Activated CD4-positive, alpha-beta T cell treated with anti-CD3 and anti-CD28 coated beads, Interleukin-2, Interleukin-6, amounts not matched to agents 100 ng/mL and 50 ng/mL, durations not matched to agents 16 hours and 8 hours (primary cell): ENCODE measurements at regions not wholly inside any gene's neighbourhood (a gene's known extent, or its start where the extent isn't known, plus 50 kb on each side); places are given as distances from the start of the nearest gene placed in this dataset.
"Not testable (repeated sequence)": the region's sequence is repeated elsewhere in the genome, so short reads cannot be mapped to it uniquely, and the experiment has no call there.

Experiments used
- DNase-seq: peaks from one replicate; pipeline ENCODE4 v3.0.0-alpha.2; 2020

DNA sequence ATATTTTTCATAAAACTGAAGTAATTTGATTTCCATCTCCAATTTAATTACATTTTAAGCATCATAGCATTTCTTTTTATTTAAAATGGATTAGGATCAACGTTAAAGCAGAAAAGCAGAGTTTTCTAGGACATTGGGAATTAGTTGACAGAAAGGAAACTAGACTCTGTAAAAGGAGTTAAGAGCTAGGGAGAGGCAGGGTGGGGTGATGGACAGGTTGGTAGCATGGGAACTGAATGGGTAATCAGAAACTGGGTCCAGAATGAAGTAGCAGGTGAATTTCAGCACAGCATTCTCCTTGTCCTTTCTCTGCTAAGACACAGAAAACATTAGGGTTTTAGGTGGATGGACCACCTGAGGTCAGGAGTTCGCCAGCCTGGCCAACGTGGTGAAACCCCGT, 97.6 kb downstream of the ANAPC4 start:
- no peak for DNase-seq

DNA sequence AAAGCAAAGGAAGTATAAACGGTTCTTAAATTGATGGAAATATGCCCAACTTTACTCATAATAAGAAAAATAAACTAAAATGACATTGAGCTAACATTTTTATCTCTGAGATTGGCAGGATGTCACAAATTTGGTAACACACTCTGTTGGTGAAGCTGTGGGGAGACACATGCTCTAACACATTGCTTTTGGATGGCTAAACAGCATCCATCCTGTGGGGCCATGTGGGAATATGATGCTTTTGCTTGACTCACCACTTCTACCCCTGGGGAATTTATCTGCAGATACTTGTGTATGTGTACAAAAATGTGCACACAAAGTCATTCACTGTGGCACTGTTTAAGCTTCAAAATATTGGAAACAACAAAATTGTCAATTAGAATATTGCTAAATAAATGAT, 100.2 kb downstream of the ANAPC4 start:
- DNase-seq, result no peak

DNA sequence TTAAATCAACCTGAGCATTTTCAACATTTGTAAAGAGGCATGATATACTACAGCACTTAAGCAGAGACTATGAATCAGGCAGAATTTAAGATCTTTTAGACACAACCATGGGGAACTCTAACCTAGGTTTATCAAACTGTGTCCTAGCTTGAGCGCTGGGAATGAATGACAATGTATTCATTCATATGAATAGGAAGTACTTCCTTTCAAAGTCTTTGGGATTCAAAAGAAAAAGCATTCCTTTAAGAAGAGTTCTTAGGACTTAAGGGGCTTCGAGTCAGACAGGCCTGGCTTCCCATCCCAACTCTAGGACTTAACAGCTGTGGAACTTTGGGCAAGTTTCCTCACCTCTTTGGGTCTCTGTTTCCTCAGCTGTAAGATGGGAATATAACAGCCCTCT, 104.6 kb downstream of the ANAPC4 start:
- no peak for DNase-seq

DNA sequence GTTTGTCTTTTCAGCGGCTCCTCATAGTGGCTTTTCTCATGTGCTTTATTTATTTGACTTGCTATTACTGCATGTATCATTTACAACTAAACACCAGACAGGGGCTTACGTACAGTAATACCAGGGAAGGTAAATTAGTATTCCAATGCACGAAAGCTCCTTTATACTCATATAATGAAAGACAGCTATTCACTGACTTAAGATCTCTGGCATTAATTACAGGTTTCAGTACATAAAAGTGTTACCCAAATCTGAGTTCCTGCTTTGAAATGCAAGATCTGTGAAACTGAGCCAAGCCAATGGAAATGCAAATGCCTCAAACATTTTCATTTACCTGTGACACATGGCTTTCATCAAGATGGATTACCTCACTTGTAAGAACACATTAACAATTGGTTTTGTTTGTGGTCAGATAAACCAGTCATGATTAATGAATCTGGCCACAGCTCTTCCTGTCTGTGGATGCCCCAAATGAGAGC, 107.2 kb downstream of the ANAPC4 start:
- DNase-seq, result peak; percentile 21

DNA sequence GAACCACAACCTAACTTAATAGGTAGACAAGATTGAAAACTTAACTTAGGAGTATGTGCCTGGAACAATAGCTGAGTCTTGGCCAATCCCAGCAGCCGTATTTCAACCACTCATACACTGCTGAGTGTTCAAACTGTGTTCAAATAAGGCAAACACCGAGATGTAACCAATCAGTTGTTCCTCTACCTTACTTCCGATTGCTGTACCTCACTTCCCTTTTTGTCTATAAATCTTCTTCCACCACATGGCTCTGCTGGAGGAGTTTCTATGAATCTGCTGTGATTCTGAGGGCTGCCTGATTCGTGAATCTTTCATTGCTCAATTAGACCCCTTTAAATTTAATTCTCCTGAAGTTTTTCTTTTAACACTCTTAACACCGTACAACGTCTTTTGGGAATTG, 108.0 kb downstream of the ANAPC4 start:
- DNase-seq, result no peak

DNA sequence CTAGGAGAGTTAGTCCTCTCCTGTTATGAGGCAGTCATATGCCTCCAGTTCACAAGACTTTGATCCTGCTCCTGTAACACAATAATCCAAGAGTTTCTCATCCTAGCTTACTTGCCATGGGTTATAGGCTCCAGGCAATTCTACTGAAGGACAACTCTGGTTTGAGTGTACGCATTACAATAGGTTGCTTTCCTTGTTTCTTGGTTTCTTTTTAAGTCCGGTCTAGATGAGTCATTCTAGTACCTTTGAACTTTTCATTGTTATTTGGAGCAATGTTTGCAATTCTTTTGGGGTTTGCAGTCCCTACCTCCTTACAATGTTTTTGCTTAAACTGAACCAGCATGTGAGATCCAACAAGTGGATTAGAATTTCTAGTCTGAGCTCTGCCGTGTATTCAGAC, 109.1 kb downstream of the ANAPC4 start:
- no peak for DNase-seq

DNA sequence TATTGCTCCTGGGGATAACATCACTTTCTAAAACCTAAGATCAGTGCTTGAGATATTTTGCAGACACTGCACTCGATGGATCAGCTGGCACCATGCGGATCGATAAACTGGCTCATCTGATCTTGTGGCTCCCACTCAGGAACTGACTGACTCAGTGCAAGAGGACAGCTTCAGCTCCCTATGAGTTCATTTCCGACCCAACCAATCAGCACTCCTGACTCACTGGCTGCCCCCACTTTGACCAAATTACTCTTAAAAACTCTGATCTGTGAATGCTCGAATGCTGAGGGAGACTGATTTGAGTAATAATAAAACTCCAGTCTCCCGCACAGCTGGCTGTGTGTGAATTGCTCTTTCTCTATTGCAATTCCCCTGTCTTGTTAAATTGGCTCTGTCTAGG, 110.1 kb downstream of the ANAPC4 start:
- peak; percentile 23 for DNase-seq

DNA sequence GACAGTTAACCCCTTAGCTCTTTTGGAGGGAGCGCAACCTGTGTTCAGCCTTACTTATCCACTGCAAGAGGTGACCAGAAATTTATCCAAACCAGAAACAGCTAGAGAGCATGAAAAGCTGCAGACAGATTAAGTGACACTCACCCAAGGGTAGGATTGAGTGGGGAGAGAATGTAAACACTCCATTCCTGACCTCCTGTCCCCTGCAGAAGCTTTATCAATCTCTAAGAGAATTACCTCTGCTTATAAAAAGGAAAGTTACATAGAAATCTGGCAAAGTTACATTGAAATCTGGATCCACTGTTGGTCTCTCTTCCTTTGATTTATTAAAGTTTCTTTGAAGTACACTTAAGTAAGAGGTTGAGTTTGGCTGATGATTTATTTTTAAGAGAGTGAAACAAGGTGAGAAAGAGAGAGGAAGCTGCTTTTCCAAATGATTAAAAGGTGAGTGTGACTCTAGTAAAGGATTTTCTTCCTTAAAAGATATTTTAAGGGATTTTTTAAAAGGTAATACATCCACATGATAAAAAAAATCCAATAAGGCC, 112.3 kb downstream of the ANAPC4 start:
- no peak for DNase-seq

DNA sequence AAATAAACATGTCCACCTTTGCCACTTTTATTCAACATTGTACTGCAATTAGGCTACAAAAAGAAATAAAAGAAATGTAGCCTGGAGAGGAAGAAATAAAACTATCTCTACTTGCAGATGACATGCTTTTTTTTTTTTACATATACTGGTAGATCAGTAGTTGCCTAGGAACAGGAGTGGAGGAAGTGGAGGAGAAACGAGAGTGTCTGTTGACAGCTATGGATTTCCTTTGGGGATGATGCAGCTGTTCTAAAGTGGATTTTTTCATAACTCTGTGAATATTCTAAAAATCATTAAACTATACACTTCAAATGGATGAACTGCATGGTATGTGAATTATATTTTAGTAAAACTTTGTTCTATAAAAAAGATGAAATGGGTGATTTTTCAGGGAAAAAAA, 116.4 kb downstream of the ANAPC4 start:
- no peak for DNase-seq

DNA sequence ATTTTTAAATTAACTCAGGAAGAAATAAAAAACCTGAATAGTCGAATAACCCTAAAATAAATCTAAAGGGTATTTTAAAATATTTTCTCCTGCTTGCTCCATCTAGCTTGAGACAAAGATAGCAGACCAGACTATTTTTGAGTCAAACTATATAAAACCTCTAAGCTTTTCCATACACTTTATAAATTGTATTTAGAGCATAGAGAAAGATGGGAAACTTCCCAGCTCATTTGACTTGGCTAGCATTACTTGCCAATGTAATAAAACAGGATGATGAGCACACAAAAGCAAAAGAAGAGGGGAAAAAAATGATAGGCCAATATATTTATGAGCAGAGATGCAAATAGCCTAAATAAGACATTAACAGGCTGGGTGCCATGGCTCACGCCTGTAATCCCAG, 117.1 kb downstream of the ANAPC4 start:
- no peak for DNase-seq

DNA sequence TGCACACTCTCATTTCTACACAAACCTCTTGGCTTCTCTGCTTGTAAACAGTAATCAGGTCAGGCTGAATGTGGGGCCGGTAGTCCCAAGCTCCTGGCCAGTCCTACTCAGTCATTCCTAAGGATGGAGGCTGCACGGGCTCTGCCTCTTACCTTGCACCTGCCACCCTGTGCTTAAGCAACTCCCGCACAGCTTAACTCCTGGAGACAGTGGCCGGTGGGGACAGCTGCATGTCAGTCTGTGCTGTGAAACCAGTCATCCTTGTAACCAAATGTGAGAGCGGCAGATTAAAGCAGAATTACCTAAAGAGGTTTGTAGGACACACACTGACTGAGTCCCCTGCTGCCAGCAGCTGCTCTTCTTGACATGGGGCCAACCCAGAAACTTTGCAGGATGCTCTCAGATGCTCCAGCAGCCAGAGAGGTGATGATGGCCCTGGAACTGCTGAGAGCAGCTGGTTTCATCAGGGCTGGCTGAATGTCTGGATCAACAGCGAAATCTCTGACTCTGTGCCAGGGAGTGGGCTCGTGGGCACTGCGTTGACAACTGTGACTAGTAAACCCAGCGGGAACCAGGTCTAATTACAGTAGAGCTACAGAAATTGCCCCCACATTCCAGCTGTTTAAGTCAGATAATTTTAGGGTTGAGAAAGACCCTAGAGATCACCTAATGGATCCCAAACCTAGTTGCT, 123.7 kb downstream of the ANAPC4 start:
- no peak for DNase-seq

DNA sequence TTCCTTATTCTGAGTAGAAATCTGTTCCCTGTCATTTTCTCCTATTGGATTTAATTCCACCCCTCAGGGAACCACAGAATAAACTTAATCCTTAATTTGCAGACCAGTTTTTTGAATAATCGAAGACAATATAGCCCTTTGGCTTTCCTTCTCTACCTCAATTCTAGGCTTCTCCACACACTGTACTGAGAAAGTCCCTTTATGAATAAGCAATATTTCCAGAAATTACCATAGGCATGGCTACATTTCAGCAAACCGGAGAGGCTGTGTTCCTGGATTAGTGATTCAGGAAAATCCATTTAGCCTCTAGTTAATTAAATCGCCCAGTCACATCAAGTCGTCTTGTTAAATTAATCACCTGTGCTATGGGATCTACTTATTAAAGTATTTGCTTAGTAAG, 125.1 kb downstream of the ANAPC4 start:
- DNase-seq, result no peak

DNA sequence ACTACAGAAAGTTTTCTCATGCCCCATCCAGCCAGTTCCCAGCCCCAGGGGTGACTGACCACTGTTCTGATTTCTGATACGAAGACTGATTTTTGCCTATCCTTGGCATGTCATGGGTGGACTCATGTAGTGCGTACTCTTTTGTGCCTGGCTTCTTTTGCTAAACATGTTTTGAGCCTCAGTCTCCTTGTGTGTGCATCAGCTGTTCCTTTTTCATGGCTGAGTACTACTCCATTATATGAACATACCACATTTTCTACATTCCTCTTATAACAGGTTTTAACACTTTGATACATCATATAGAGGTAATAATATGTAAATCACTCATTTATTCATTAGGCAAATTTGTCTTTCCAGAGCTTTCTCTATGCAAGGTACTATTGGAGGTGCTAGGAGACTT, 126.7 kb downstream of the ANAPC4 start:
- no peak for DNase-seq

DNA sequence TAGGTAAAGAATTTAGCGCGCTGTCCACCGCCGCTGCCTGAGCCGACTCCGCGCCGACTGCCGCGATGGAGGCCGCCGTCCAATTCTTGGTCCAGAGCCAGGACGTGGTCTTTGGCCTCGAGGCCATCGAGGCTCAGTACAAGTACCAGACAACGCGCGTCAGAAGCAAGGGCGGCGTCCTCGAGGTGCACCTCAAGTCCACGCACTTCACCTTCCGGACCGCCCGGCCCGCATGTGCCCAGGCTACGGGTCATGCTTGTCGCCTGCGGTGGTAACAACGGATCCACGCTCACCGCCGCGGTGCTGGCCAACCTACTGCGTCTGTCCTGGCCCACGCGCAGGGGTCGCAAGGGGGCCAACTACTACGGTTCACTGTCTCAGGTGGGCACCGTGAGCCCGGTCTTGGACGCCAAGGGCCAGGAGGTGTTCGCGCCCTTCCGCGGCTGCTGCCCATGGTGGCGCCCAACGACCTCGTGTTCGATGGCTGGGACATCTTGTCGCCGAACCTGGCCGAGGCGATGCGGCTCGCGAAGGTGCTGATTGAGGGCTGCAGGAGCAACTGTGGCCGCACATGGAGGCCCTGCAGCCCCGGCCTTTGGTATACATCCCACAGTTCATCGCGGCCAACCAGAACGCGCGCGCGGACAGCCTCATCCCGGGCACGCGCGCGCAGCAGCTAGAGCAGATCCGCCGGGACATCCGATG, 128.0 kb downstream of the ANAPC4 start:
- no peak for DNase-seq

DNA sequence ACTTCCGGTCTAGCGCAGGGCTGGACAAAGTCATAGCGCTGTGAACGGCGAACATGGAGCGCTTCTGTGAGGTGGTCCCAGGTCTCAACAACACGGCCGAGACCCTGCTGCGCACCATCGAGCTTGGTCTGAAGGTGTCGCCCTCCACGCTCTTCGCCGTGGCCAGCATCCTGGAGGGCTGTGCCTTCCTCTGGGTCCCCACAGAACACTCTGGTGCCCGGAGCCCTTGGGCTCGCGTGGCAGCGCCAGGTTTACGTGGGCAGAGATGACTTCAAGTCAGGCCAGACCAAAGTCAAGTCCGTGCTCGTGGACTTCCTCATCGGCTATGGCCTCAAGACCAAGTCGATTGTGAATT, 128.6 kb downstream of the ANAPC4 start:
- DNase-seq, result no peak

DNA sequence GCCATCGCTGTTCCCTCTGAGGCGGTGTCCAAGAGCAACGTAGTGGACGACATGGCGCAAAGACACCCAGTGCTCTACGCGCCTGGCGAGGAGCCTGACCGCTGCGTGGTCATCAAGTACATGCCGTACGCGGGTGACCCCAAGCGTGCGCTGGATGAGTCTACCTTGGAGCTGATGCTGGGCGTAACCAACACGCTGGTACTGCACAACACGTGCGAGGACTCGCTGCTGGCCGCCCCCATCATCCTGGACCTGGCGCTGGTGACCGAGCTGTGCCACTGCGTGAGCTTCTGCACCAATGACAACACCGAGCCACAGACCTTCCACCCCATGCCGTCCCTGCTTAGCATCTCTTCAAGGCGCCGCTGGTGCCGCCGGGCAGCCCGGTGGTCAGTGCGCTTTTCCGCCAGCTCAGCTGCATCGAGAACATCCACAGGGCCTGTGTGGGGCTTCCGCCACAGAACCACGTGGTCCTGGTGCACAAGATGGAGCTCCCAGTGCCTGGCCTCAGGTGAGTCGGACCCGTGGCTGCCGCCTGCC, 129.0 kb downstream of the ANAPC4 start:
- no peak for DNase-seq

DNA sequence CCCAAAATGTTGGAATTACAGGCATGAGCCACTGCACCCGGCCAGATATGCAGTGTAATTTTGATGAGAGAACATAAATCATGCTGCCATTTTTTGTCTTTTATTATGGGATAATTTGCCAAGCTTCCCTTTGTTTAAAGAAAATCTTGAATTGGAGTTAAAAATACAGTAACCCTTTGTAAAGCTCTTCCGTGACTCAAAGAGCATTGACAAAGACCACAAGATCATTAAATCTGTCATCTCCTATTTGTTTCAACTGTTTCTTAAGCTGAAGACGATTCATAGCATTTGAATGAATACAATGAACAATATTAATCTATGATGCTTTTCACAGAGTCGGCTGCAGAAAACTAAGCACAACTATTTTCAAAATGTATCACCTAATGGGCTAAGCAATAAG, 132.6 kb downstream of the ANAPC4 start:
- DNase-seq, result no peak

DNA sequence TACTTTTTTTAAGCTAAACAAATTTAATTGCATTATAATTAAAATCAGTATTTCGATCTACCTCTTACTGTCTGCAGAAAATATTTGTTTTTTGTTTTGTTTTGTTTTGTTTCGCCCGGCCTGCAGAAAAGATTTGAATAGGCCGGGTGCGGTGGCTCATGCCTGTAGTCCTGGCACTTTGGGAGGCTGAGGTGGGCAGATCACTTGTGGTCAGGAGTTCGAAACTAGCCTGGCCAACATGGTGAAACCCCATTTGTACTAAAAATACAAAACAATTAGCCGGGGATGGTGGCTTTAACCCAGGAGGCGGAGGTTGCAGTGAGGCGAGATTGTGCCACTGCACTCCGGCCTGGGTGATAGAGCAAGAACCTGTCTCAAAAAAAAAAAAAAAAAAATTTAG, 134.8 kb downstream of the ANAPC4 start:
- not testable (repeated sequence) for DNase-seq

DNA sequence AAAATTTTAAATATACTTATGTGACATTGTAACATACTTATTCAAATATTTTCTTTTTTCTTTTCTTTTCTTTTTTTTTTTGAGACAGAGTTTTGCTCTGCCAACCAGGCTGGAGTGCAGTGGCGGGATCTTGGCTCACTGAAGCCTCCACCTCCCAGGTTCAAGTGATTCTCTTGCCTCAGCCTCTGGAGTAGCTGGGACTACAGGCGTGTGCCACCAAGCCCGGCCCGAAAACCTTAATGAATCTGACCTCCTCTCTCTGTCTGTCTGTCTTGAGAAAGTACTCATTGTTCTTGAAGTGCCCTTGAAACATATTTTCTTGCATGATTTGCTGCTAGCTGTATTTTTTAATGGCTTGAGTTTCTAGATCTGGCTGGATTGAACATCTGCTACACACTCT, 136.8 kb downstream of the ANAPC4 start:
- no peak for DNase-seq

DNA sequence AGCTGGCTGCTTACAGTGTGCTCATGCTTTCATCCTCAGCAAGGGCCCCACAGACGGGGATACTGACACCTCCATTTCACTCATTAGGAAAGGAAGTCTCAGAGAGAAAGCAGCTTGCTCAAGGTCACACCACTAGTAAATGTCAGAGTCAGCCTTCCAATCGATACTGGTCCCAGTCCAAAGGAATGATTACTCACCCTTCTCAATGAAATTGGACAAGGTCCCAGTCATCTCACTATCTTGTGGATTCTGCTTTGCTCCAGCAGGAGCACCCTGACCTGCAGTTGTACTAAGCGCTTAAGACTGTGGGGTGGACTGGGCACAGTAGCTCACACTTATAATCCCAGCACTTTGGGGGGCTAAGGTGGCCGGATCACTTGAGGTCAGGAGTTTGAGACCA, 132.2 kb upstream of the SLC34A2 start:
- DNase-seq, result no peak

DNA sequence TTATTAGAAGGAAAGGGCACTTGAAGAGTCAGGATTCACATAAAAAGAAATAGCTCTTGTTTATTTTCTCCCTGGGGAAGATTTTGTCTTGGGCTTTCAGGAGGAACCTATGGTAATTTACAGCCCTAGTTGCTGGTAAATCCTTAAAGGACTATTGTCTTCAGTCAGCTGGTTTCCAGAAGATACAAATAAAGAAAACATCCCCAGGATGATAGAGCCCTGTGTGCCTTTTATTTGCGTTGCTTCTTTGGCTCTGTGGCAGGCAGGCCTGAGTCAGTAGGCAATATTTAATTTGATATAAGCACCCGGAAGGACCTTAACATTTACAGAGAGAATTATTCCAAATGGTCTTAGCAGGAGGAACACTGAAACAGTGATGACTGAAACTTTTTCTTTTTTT, 131.0 kb upstream of the SLC34A2 start:
- DNase-seq, result no peak

DNA sequence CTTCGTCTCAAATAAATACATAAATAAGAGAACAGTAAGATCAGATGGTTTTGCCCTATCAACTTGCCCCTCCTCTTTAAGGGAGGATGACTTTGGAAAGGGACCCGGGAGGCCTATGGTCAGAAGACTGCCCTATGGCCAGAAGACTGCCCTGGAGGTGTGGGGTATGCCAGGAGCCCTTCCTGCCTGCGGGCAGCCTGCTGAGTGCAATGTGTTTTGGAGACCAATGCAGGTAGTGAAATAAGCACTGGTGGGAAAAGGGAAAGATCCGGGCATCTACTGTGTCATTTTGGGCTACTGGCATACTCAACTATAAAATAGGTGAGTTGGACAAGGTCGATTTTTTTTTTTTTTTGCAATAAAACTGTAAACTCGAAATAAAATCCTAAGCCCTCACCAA, 129.8 kb upstream of the SLC34A2 start:
- no peak for DNase-seq

DNA sequence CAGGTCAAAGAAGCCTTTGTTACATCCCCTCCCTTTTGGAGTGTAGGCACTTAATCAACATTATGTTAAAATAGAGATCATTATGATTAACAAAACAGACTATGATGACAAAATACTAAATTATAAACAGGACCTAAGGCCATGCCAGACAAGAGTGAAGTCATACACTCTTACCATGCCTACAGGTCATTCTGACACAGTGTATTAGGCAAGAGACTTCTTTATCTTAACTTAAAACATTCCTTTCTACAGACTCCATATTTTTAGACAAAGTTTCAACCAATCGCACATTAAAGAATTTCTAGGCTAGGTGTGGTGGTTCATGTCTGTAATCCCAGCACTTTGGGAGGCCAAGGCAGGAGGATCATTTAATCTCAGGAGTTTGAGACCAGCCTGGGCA, 128.6 kb upstream of the SLC34A2 start:
- DNase-seq, result no peak

DNA sequence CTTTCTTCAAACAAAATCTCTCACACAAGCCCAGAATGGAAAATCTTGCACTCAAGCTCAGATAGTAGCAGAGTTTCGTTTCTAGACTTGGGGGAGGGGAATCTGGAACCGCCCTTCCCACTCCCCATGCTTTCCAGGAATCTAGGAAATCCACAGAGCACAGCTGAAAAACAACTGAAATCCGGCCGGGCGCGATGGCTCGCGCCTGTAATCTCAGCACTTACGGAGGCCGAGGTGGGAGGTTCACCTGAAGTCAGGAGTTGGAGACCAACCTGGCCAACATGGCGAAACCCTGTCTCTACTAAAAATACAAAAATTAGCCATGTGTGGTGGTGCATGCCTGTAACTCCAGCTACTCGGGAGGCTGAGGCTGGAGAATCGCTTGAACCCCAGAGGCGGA, 127.3 kb upstream of the SLC34A2 start:
- DNase-seq, result no peak
